ENCODE measurements at regions not wholly inside any gene's neighbourhood (a gene's known extent, or its start where the extent isn't known, plus 50 kb on each side); places are given as distances from the start of the nearest gene placed in this dataset.

DNA sequence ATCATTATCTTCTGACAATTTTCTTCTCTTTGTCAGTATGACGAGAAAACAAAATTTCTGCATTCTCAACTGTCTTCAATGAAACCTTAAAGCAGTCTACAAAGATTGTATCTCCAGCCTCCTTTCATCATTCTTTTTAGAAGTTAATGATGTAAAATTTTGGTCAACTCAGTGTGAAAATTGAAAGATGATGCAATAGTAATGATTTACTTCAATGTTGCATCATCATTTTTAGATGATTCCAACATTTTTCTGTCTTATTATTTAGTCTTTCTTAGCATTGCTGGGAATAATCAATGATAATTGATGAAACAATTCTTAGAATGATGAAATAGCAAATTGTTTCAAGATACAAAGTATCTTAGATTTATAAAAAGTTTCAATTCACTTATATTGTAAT lies 372.7 kb downstream of the C4orf33 start:
- TF ChIP-seq EZH2 (IDR thresholded peaks at IDR 0.05; ENCODE audit: insufficient read depth, poor library complexity, severe bottlenecking) (no peak), EZH2phosphoT487 (IDR thresholded peaks at IDR 0.05; ENCODE audit: insufficient read depth, low read depth) (no peak)

All from GM23248 (cell line).